BLaER1 (cell line): ENCODE measurements at regions not wholly inside any gene's neighbourhood (a gene's known extent, or its start where the extent isn't known, plus 50 kb on each side); places are given as distances from the start of the nearest gene placed in this dataset.
"Not testable (repeated sequence)": the region's sequence is repeated elsewhere in the genome, so short reads cannot be mapped to it uniquely, and the experiment has no call there.

Source experiments
- H3K27ac ChIP-seq: shearing (Covaris generic); formaldehyde crosslinking; 2 replicates; pipeline ENCODE4 v1.8.1; 2022
- H3K27me3 ChIP-seq: shearing (Covaris generic); formaldehyde crosslinking; 2 replicates; pipeline ENCODE4 v1.8.1; 2022
- H3K36me3 ChIP-seq: shearing (Covaris generic); formaldehyde crosslinking; 2 replicates; pipeline ENCODE4 v1.8.1; 2022
- H3K4me1 ChIP-seq: shearing (Covaris generic); formaldehyde crosslinking; 2 replicates; pipeline ENCODE4 v1.8.1; 2022
- H3K4me2 ChIP-seq: shearing (Covaris generic); formaldehyde crosslinking; 2 replicates; pipeline ENCODE4 v1.8.1; 2022
- H3K4me3 ChIP-seq: shearing (Covaris generic); formaldehyde crosslinking; 2 replicates; pipeline ENCODE4 v1.8.1; 2022
- H3K9ac ChIP-seq: shearing (Covaris generic); formaldehyde crosslinking; 2 replicates; pipeline ENCODE4 v1.8.1; 2022
- H3K9me3 ChIP-seq: shearing (Covaris generic); formaldehyde crosslinking; 2 replicates; pipeline ENCODE4 v1.8.1; 2022
- H4K20me1 ChIP-seq: shearing (Covaris generic); formaldehyde crosslinking; 2 replicates; pipeline ENCODE4 v1.8.1; 2022
- Cebpa-rat ChIP-seq: shearing (Covaris generic); IDR thresholded peaks from 2 replicates; pipeline ENCODE4 v1.8.1; 2022

GRCh38 chr5:116964438-116964837, 389.8 kb upstream of the SEMA6A start:
- H3K27ac ChIP-seq = no peak overlapping the region
- H3K27me3 ChIP-seq = no peaks in the 10 kb centered on the region
- no peak overlapping the region for H3K4me2 ChIP-seq
- no peaks in the 10 kb centered on the region for H3K4me1 ChIP-seq
- no peaks in the 10 kb centered on the region for H3K36me3 ChIP-seq
- H3K9ac ChIP-seq = no peak overlapping the region
- TF ChIP-seq Cebpa-rat = no peak
- H3K9me3 ChIP-seq = 0 out of 2 replicates have a peak, but pooled peaks cover 9% of the 10 kb centered on the region
- H4K20me1 ChIP-seq = no peaks in the 10 kb centered on the region
- no peak overlapping the region for H3K4me3 ChIP-seq

- Histone ChIP-seq H3K4me1 (no peaks in the 10 kb centered on the region), H4K20me1 (no peaks in the 10 kb centered on the region), H3K27ac (no peak overlapping the region), H3K9ac (no peak overlapping the region), H3K27me3 (no peaks in the 10 kb centered on the region), H3K36me3 (no peaks in the 10 kb centered on the region), H3K4me2 (no peak overlapping the region), H3K4me3 (no peak overlapping the region), H3K9me3 (no peaks in the 10 kb centered on the region)
- TF ChIP-seq Cebpa-rat = no peak
Measured at GRCh38 chr5:116961021-116961420, 386.4 kb upstream of the SEMA6A start.

GRCh38 chr5:116959843-116960242, 385.2 kb upstream of the SEMA6A start:
- Histone ChIP-seq H3K27me3 (no peaks in the 10 kb centered on the region), H3K4me3 (no peak overlapping the region), H3K36me3 (no peaks in the 10 kb centered on the region), H3K9ac (no peak overlapping the region), H3K27ac (no peak overlapping the region), H3K4me1 (no peaks in the 10 kb centered on the region), H3K4me2 (no peak overlapping the region), H3K9me3 (no peaks in the 10 kb centered on the region), H4K20me1 (no peaks in the 10 kb centered on the region)
- no peak for TF ChIP-seq Cebpa-rat

DNA sequence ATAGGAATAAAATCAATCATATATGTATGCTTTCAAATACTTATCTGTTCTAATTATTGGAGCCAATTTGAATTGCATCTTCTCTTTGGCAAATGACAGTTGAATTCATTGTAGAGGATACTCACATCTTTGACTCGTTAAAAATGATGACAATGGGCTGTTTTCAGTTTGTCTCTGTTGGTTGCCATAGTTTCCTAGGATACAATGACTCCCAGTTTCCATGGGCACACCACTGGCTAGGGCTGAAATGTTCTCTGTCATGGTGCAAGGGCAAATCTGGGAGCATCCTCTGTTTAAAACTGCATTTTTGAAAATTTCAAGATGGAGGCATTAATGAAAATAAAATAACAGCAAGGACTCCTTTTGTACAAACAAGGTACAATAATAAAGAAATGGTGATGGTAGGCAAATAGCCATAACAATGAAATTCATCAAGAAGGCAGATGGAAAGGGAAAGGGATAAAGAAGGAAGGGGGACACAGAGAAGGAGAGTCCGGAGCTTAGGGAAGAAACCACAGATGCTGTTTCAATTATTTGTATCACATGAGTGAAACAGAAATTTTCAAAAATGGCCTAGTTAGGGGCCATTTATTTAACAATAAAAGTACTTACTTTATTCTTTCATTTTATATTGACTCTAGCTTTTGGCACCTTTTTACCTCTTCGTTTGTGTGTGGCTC, 378.8 kb upstream of the SEMA6A start:
- Histone ChIP-seq H3K27ac (no peak overlapping the region), H3K9me3 (no peaks in the 10 kb centered on the region), H3K4me3 (no peak overlapping the region), H3K9ac (no peak overlapping the region), H4K20me1 (no peaks in the 10 kb centered on the region), H3K4me1 (no peaks in the 10 kb centered on the region), H3K4me2 (no peak overlapping the region), H3K27me3 (no peaks in the 10 kb centered on the region), H3K36me3 (no peaks in the 10 kb centered on the region)
- TF ChIP-seq Cebpa-rat = no peak

DNA sequence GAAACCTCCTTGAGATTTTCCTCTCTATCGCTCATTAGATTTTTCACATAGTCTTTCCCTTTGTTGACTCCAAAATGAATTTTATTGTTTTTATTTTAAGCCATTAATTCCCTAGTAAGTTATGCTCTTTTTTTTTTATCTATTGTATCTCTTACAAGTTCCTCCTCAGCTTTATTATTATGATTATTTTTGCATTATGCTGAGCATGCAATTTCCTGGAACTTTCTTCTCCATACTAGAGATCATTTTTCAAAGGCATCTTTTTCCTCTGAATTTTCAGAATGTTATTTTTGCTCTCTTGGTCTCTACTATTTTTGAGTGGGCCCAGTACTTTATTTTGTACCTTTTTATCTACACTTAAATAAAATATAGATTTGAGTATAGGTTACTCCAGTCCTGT, 376.6 kb upstream of the SEMA6A start:
- no peaks in the 10 kb centered on the region for H3K27me3 ChIP-seq
- TF ChIP-seq Cebpa-rat = no peak
- H3K36me3 ChIP-seq = no peaks in the 10 kb centered on the region
- no peaks in the 10 kb centered on the region for H4K20me1 ChIP-seq
- no peak overlapping the region for H3K4me3 ChIP-seq
- H3K9ac ChIP-seq = no peak overlapping the region
- H3K4me1 ChIP-seq = no peaks in the 10 kb centered on the region
- no peak overlapping the region for H3K4me2 ChIP-seq
- no peak overlapping the region for H3K27ac ChIP-seq
- no peaks in the 10 kb centered on the region for H3K9me3 ChIP-seq

DNA sequence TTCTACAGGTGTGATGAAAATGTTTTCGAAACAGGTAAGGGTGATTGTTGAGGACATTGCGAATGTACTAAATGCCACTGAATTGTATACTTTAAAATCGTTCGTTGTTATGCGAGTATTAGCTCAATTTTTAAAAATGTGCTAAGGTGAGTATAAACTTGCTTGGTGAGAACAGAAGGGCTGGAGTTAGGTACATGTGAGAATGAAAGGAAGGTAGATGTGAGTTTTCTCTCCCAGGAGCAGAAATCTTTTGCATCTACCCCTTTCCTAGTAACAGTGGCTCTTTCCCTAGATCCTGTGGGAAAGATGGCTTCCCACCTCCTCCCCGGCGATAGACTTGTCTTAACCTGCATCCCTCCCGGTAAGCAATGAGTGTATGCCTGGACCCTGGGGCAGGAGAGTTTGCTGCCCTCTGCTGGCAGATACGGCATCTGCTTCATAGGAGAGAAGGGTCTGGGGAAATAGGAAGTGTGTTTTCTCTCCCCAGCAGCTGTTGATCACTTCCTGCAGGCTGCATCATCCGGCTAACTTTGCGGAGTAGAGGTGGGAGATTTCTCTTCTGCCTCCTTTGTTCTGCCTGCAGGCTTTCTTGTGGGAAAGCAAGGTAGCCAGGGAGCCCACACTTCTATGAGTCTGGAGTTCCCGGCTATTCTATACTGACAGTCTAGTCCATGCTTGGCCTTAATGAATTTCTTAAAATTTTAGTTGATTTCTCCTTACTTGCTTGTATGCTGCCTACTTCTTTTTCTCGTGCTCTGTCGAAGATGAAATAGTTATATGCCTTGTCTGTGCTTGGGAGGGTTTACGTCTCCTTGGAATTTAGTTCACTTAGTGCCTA, 373.3 kb upstream of the SEMA6A start:
- Histone ChIP-seq H3K9ac (no peak overlapping the region), H3K27me3 (no peaks in the 10 kb centered on the region), H3K27ac (no peak overlapping the region), H4K20me1 (no peaks in the 10 kb centered on the region), H3K4me3 (no peak overlapping the region), H3K36me3 (no peaks in the 10 kb centered on the region), H3K4me2 (no peak overlapping the region), H3K4me1 (no peaks in the 10 kb centered on the region), H3K9me3 (no peaks in the 10 kb centered on the region)
- TF ChIP-seq Cebpa-rat = no peak

DNA sequence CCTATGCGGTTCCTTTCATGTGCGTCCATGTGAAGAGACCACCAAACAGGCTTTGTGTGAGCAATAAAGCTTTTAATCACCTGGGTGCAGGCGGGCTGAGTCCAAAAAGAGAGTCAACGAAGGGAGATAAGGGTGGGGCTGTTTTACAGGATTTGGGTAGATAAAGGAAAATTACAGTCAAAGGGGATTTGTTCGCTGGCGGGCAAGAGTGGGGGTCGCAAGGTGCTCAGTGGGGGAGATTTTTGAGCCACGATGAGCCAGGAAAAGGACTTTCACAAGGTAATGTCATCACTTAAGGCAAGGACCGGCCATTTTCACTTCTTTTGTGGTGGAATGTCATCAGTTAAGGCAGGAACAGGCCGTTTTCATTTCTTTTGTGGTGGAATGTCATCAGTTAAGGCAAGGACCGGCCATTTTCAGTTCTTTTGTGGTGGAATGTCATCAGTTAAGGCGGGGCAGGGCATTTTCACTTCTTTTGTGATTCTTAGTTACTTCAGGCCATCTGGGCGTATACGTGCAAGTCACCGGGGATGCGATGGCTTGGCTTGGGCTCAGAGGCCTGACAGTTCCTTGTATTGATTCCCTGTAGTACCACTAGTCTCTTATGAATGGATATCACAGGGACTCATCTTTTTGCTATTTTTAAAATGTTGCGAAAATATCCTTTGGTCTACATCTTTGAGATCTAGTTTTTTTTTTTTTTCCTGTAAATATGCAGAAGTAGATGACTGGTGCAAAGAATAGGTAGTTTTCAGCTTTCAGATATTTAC, 371.2 kb upstream of the SEMA6A start:
- not testable (repeated sequence) for H3K27me3 ChIP-seq, H3K4me2 ChIP-seq, H3K27ac ChIP-seq, H3K36me3 ChIP-seq, H4K20me1 ChIP-seq, H3K4me3 ChIP-seq, H3K9me3 ChIP-seq, H3K4me1 ChIP-seq, H3K9ac ChIP-seq

DNA sequence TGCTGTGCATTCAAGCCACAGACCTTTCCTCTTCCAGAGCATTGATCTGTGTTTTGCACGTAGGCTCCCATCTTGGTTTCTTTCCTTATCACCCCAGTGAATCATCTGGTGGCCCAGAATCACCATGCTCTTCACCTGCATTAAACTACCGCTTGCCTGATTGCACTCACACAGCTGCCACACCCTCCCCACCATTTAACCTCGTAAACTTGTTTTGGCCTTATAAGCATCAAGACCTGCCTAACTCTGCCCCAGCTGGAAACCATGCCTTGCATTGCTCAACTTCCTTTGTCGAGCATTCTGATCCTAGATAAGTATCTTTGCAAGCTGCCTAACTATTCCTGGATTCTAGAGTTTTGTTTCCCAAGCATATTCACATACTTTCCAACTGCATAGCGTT, 369.6 kb upstream of the SEMA6A start:
- no peaks in the 10 kb centered on the region for H3K36me3 ChIP-seq
- H3K27me3 ChIP-seq = no peaks in the 10 kb centered on the region
- no peak overlapping the region for H3K4me3 ChIP-seq
- TF ChIP-seq Cebpa-rat = no peak
- H3K4me1 ChIP-seq = no peaks in the 10 kb centered on the region
- no peak overlapping the region for H3K4me2 ChIP-seq
- H3K9me3 ChIP-seq = no peaks in the 10 kb centered on the region
- H3K9ac ChIP-seq = no peak overlapping the region
- H3K27ac ChIP-seq = no peak overlapping the region
- H4K20me1 ChIP-seq = no peaks in the 10 kb centered on the region

DNA sequence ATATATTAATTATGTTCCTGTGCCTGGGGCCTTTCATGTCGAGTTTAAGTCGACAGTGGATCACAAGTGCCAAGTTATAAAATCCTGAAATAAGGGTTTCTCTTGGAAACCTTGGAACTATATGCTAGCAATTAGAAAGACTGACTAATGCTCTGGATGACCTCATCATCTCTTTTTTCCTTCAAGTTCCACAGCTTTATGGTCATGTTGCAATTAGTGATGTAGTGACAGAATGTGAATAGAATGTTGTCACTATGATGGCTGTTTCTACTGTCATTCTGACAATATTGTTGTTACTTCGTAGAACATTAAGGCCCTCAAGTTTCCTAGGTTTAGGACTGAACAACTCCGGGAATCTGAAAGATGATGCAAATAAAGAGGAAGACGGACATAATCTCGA, 368.0 kb upstream of the SEMA6A start:
- Histone ChIP-seq H3K4me3 (no peak overlapping the region), H3K9ac (no peak overlapping the region), H3K27me3 (no peaks in the 10 kb centered on the region), H3K36me3 (no peaks in the 10 kb centered on the region), H3K4me2 (no peak overlapping the region), H3K27ac (no peak overlapping the region), H3K4me1 (0 out of 2 replicates have a peak, but pooled peaks cover 4% of the 10 kb centered on the region), H4K20me1 (no peaks in the 10 kb centered on the region), H3K9me3 (no peaks in the 10 kb centered on the region)
- TF ChIP-seq Cebpa-rat = no peak

GRCh38 chr5:116939641-116940040, 365.0 kb upstream of the SEMA6A start:
- H3K4me1 ChIP-seq = 0 out of 2 replicates have a peak, but pooled peaks cover 7% of the 10 kb centered on the region
- H3K4me3 ChIP-seq = no peak overlapping the region
- H3K36me3 ChIP-seq = no peaks in the 10 kb centered on the region
- no peak overlapping the region for H3K9ac ChIP-seq
- H3K27ac ChIP-seq = no peak overlapping the region
- TF ChIP-seq Cebpa-rat = no peak
- H3K4me2 ChIP-seq = no peak overlapping the region
- no peaks in the 10 kb centered on the region for H3K27me3 ChIP-seq
- no peaks in the 10 kb centered on the region for H4K20me1 ChIP-seq
- H3K9me3 ChIP-seq = no peaks in the 10 kb centered on the region
